GM12891 (cell line): ENCODE measurements at regions not wholly inside any gene's neighbourhood (a gene's known extent, or its start where the extent isn't known, plus 50 kb on each side); places are given as distances from the start of the nearest gene placed in this dataset.

Experiments
- POLR2A ChIP-seq: IDR thresholded peaks from 2 replicates; pipeline ENCODE4 v1.6.1; 2011; ENCODE audit warnings: low read depth, low read length, control low read depth
- POLR2AphosphoS5 ChIP-seq: IDR thresholded peaks from 2 replicates; pipeline ENCODE4 v1.6.1; 2011; ENCODE audit warnings: low read depth, low read length, control low read depth

DNA sequence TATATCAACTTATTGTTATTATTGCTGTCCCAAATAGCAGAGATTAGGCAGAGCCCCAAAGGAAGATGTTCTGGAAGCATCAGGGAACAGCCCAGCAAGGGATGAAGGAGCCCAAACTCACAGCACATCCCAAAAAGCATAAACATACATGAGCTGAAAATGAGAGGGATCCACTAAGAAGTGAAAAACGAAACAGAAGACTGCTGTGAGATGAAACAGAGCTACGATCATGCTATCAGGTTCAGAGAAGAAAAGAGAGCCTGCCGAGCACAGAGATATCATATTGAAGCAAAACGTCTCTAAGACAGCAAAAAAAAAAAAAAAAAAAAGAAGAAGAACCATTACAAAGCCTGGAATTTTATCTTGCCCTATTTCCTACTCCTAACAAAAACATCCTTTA is 127.3 kb downstream of the ZNF608 start:
- TF ChIP-seq POLR2A = no peak
- no peak for TF ChIP-seq POLR2AphosphoS5
